Prostate gland (tissue), 2 donors: ENCODE measurements at regions not wholly inside any gene's neighbourhood (a gene's known extent, or its start where the extent isn't known, plus 50 kb on each side); places are given as distances from the start of the nearest gene placed in this dataset.
"Not testable (repeated sequence)": the region's sequence is repeated elsewhere in the genome, so short reads cannot be mapped to it uniquely, and the experiment has no call there.

ENCODE experiments used
- DNase-seq: peaks from one replicate; pipeline ENCODE4 v3.0.0-alpha.2; 2019; ENCODE audit warnings: low spot score
- H3K27ac ChIP-seq, 2 donors: fragments of 200-600 bp; sonication (generic); 2 replicates each; pipeline ENCODE4 v1.5.1; 2017 to 2019
- H3K27me3 ChIP-seq: fragments of 200-600 bp; sonication (generic); replicated peaks from 2 replicates; pipeline ENCODE4 v1.5.1; 2019; ENCODE audit not compliant: insufficient read depth
- H3K36me3 ChIP-seq, 2 donors: fragments of 200-600 bp; sonication (generic); 1 replicate in 1 of 2; 2 replicates in 1 of 2; pipeline versions ENCODE4 v1.5.1 to v1.8.1; 2017 to 2019
- H3K4me1 ChIP-seq: fragments of 200-600 bp; sonication (generic); replicated peaks from 2 replicates; pipeline ENCODE4 v1.5.1; 2019
- H3K4me3 ChIP-seq, 2 donors: fragments of 200-600 bp; sonication (generic); 2 replicates each; pipeline ENCODE4 v1.5.1; 2017 to 2019
- H3K9me3 ChIP-seq: fragments of 200-600 bp; sonication (generic); 2 replicates; pipeline ENCODE4 v1.5.1; 2017
- POLR2A ChIP-seq: fragments of 450-650 bp; IDR thresholded peaks from one replicate; pipeline ENCODE4 v1.6.1; 2016; ENCODE audit warnings: antibody characterized with exemption, mild to moderate bottlenecking
- POLR2AphosphoS5 ChIP-seq: sonication (generic); formaldehyde crosslinking; IDR thresholded peaks from one replicate; pipeline ENCODE4 v1.6.1; 2017; ENCODE audit warnings: antibody characterized with exemption
- WGBS: methylation state at CpG from one replicate; pipeline ENCODE4 v1.1.5; 2018; 5-methylcytosine and 5-hydroxymethylcytosine counted together
- intact Hi-C: fragments of 100-400 bp; cut with DNase I; formaldehyde crosslinking; loops from one replicate; pipeline ENCODE4 v1.14.2; 2022
- TF ChIP-seq, protein P1 (sequence below), 4 experiments: fragments of 200-600 bp in 2 of 4; fragments of 450-650 bp in 2 of 4; sonication (generic) in 2 of 4; IDR thresholded peaks; 1 replicate in 3 of 4; 2 replicates in 1 of 4; pipeline ENCODE4 v1.5.1; 2016 to 2019; ENCODE audit warnings: antibody characterized with exemption in 4 of 4, mild to moderate bottlenecking in 2 of 4, moderate library complexity in 2 of 4

GRCh38 chr4:23967281-23967680 lies 77.4 kb upstream of the PPARGC1A start:
- Histone ChIP-seq H3K4me3 (no peak overlapping the region), H3K4me1 (no peaks in the 10 kb centered on the region), H3K9me3 (no peaks in the 10 kb centered on the region), H3K36me3 (no peaks in the 10 kb centered on the region), H3K27ac (no peak overlapping the region), H3K27me3 (no peaks in the 10 kb centered on the region)
- intact Hi-C loops: no loop called here
- TF ChIP-seq POLR2AphosphoS5: no peak
- no peak for TF ChIP-seq POLR2A
- no peak for DNase-seq
- WGBS: 94% methylated on average over 10 of the region's 10 CpGs

DNA sequence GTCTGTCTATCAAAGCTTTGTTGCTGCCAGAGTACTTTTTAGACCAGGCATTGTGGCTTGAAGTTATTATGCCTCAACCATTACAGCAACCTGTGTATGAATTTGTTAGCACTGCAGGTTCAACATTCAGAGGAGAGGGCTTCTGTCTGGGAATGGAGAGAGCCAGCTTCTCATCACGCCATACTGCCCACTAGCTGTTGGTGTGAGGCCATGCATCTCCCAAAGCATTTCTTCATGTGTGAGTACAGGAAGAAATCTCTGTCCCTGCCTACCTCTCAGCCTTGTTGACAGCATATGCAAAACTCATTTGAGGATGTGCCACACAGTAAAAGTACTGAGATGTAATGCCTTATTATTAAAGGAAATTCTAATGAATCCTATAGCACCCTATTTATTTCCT lies 76.9 kb upstream of the PPARGC1A start:
- H3K4me1 ChIP-seq: no peaks in the 10 kb centered on the region
- WGBS: 96% methylated on average over 1 of the region's 1 CpG
- H3K4me3 ChIP-seq: no peak overlapping the region
- no peaks in the 10 kb centered on the region for H3K36me3 ChIP-seq
- DNase-seq: no peak
- no peaks in the 10 kb centered on the region for H3K27me3 ChIP-seq
- no peak overlapping the region for H3K27ac ChIP-seq
- no peaks in the 10 kb centered on the region for H3K9me3 ChIP-seq
- TF ChIP-seq POLR2AphosphoS5 (no peak), POLR2A (no peak)
- TF ChIP-seq, protein P1, sequence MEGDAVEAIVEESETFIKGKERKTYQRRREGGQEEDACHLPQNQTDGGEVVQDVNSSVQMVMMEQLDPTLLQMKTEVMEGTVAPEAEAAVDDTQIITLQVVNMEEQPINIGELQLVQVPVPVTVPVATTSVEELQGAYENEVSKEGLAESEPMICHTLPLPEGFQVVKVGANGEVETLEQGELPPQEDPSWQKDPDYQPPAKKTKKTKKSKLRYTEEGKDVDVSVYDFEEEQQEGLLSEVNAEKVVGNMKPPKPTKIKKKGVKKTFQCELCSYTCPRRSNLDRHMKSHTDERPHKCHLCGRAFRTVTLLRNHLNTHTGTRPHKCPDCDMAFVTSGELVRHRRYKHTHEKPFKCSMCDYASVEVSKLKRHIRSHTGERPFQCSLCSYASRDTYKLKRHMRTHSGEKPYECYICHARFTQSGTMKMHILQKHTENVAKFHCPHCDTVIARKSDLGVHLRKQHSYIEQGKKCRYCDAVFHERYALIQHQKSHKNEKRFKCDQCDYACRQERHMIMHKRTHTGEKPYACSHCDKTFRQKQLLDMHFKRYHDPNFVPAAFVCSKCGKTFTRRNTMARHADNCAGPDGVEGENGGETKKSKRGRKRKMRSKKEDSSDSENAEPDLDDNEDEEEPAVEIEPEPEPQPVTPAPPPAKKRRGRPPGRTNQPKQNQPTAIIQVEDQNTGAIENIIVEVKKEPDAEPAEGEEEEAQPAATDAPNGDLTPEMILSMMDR (IDR thresholded peaks at IDR 0.05): no peak
- intact Hi-C loops: no loop called here

- intact Hi-C loops: no loop called here
- no peaks in the 10 kb centered on the region for H3K4me1 ChIP-seq
Measured at GRCh38 chr4:23962462-23962861, 72.6 kb upstream of the PPARGC1A start.

DNA sequence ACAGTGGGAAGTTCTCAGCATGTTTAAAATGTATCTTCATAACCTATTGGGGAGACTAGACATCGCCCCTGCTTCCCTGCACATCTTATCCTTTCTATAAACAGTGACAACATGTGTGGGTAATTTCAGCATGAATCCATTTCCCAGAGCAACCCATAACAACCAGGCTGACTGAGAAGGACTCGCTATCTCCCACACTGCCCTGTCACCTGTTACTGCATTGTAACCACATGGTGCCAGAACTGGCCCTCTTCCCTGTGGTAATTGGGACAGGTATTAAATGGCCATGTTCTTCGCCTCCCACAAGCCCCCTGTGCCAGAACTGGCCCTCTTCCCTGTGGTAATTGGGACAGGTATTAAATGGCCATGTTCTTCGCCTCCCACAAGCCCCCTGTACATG lies 71.5 kb upstream of the PPARGC1A start:
- H3K4me3 ChIP-seq, H3K27me3 ChIP-seq, H3K36me3 ChIP-seq, H3K4me1 ChIP-seq, intact Hi-C loops, H3K27ac ChIP-seq, DNase-seq, H3K9me3 ChIP-seq: not testable (repeated sequence)
- 93% methylated on average over 4 of the region's 4 CpGs for WGBS

More at GRCh38 chr4:23962462-23962861, 72.6 kb upstream of the PPARGC1A start:
- Histone ChIP-seq H3K27ac (no peak overlapping the region), H3K4me3 (no peak overlapping the region), H3K36me3 (no peaks in the 10 kb centered on the region), H3K27me3 (no peaks in the 10 kb centered on the region), H3K9me3 (no peaks in the 10 kb centered on the region)
- DNase-seq: peak; percentile 28
- 44% methylated on average over 2 of the region's 2 CpGs for WGBS
- no peak for TF ChIP-seq POLR2A
- TF ChIP-seq POLR2AphosphoS5: peak; percentile 40
- TF ChIP-seq, protein P1 (IDR thresholded peaks at IDR 0.05): no peak

- Histone ChIP-seq H3K27ac (no peak overlapping the region), H3K4me3 (no peak overlapping the region), H3K27me3 (no peaks in the 10 kb centered on the region), H3K9me3 (no peaks in the 10 kb centered on the region), H3K4me1 (no peaks in the 10 kb centered on the region), H3K36me3 (no peaks in the 10 kb centered on the region)
- 60% methylated on average over 5 of the region's 5 CpGs for WGBS
- intact Hi-C loops: no loop called here
- no peak for DNase-seq
- TF ChIP-seq POLR2AphosphoS5: no peak
- TF ChIP-seq, protein P1 (IDR thresholded peaks at IDR 0.05): no peak
- TF ChIP-seq POLR2A: no peak
Measured at GRCh38 chr4:23959396-23960148, 69.7 kb upstream of the PPARGC1A start.

GRCh38 chr4:23958749-23959148 lies 68.9 kb upstream of the PPARGC1A start:
- H3K4me3 ChIP-seq: no peak overlapping the region
- intact Hi-C loops: no loop called here
- H3K27me3 ChIP-seq: no peaks in the 10 kb centered on the region
- no peak overlapping the region for H3K27ac ChIP-seq
- WGBS: 49% methylated on average over 2 of the region's 2 CpGs
- no peaks in the 10 kb centered on the region for H3K9me3 ChIP-seq
- no peaks in the 10 kb centered on the region for H3K36me3 ChIP-seq
- DNase-seq: no peak
- TF ChIP-seq, protein P1 (IDR thresholded peaks at IDR 0.05): no peak
- TF ChIP-seq POLR2A (no peak), POLR2AphosphoS5 (no peak)
- H3K4me1 ChIP-seq: no peaks in the 10 kb centered on the region
